Activated CD4-positive, alpha-beta memory T cell treated with anti-CD3 and anti-CD28 coated beads for 36 hours (primary cell): ENCODE measurements at regions not wholly inside any gene's neighbourhood (a gene's known extent, or its start where the extent isn't known, plus 50 kb on each side); places are given as distances from the start of the nearest gene placed in this dataset.

Experiments
- CTCF ChIA-PET: fragments of 350-600 bp; sonication (Branson Sonifier 250); formaldehyde crosslinking; loops from one replicate; lab custom pipeline; 2021; ENCODE audit warnings: antibody characterized with exemption, inconsistent platforms; lab: Charles Lee
- POLR2A ChIA-PET: fragments of 350-600 bp; sonication (Branson Sonifier 250); formaldehyde crosslinking; loops from one replicate; lab custom pipeline; 2021; ENCODE audit warnings: antibody characterized with exemption; lab: Charles Lee
- DNase-seq: peaks from one replicate; pipeline ENCODE4 v3.0.0-alpha.2; 2020
- H3K27ac Mint-ChIP-seq: one replicate; pipeline ENCODE4 v1.8.0; 2021; ENCODE audit warnings: mixed read lengths
- H3K27me3 Mint-ChIP-seq: one replicate; pipeline ENCODE4 v1.8.0; 2021; ENCODE audit warnings: mixed read lengths
- H3K36me3 Mint-ChIP-seq: one replicate; pipeline ENCODE4 v1.8.0; 2021; ENCODE audit warnings: mixed read lengths
- H3K4me1 Mint-ChIP-seq: one replicate; pipeline ENCODE4 v1.8.0; 2021; ENCODE audit warnings: low read depth, mixed read lengths
- H3K4me3 Mint-ChIP-seq: one replicate; pipeline ENCODE4 v1.8.0; 2021; ENCODE audit warnings: mild to moderate bottlenecking, mixed read lengths
- H3K9me3 Mint-ChIP-seq: one replicate; pipeline ENCODE4 v1.8.0; 2021; ENCODE audit warnings: mixed read lengths
- intact Hi-C: fragments of 100-400 bp; cut with micrococcal nuclease; formaldehyde crosslinking; loops from one replicate; pipeline ENCODE4 v1.15.1; 2023

GRCh38 chr11:127304634-127305033 lies 304.1 kb upstream of the KIRREL3 start:
- H3K27me3 Mint-ChIP-seq: no peaks in the 10 kb centered on the region
- H3K36me3 Mint-ChIP-seq: no peaks in the 10 kb centered on the region
- no peak overlapping the region for H3K4me3 Mint-ChIP-seq
- no peak overlapping the region for H3K27ac Mint-ChIP-seq
- intact Hi-C loops: no loop called here
- ChIA-PET POLR2A (no interaction called here), CTCF (no interaction called here)
- H3K9me3 Mint-ChIP-seq: no peaks in the 10 kb centered on the region
- DNase-seq: no peak
- H3K4me1 Mint-ChIP-seq: no peaks in the 10 kb centered on the region

GRCh38 chr11:127288926-127289325 lies 288.4 kb upstream of the KIRREL3 start:
- no peak for DNase-seq
- Mint-ChIP-seq H3K27me3 (no peaks in the 10 kb centered on the region), H3K9me3 (peaks cover 14% of the 10 kb centered on the region), H3K4me3 (no peak overlapping the region), H3K27ac (no peak overlapping the region), H3K36me3 (no peaks in the 10 kb centered on the region), H3K4me1 (no peaks in the 10 kb centered on the region)
- intact Hi-C loops: no loop called here
- POLR2A ChIA-PET: no interaction called here
- CTCF ChIA-PET: no interaction called here

- Mint-ChIP-seq H3K4me3 (no peak overlapping the region), H3K36me3 (no peaks in the 10 kb centered on the region), H3K4me1 (no peaks in the 10 kb centered on the region), H3K27ac (no peak overlapping the region), H3K27me3 (no peaks in the 10 kb centered on the region), H3K9me3 (no peaks in the 10 kb centered on the region)
- intact Hi-C loops: no loop called here
- ChIA-PET CTCF (no interaction called here), POLR2A (no interaction called here)
- DNase-seq: no peak
Measured at GRCh38 chr11:127281534-127281933, 281.0 kb upstream of the KIRREL3 start.

GRCh38 chr11:127275774-127276173 lies 275.2 kb upstream of the KIRREL3 start:
- H3K4me1 Mint-ChIP-seq: no peaks in the 10 kb centered on the region
- no peak overlapping the region for H3K27ac Mint-ChIP-seq
- CTCF ChIA-PET: no interaction called here

GRCh38 chr11:127274328-127274676 lies 273.7 kb upstream of the KIRREL3 start:
- H3K27ac Mint-ChIP-seq: no peak overlapping the region
- no peak for DNase-seq
- H3K4me1 Mint-ChIP-seq: no peaks in the 10 kb centered on the region
- no peak overlapping the region for H3K4me3 Mint-ChIP-seq
- H3K36me3 Mint-ChIP-seq: no peaks in the 10 kb centered on the region
- H3K27me3 Mint-ChIP-seq: no peaks in the 10 kb centered on the region
- H3K9me3 Mint-ChIP-seq: no peaks in the 10 kb centered on the region
- ChIA-PET CTCF (no interaction called here), POLR2A (no interaction called here)
- intact Hi-C loops: no loop called here

More at GRCh38 chr11:127275774-127276173, 275.2 kb upstream of the KIRREL3 start:
- POLR2A ChIA-PET: no interaction called here
- Mint-ChIP-seq H3K36me3 (no peaks in the 10 kb centered on the region), H3K27me3 (no peaks in the 10 kb centered on the region), H3K9me3 (no peaks in the 10 kb centered on the region), H3K4me3 (no peak overlapping the region)
- DNase-seq: no peak
- intact Hi-C loops: no loop called here

GRCh38 chr11:127273593-127274327 lies 273.2 kb upstream of the KIRREL3 start:
- intact Hi-C loops: no loop called here
- Mint-ChIP-seq H3K36me3 (no peaks in the 10 kb centered on the region), H3K4me1 (no peaks in the 10 kb centered on the region), H3K27ac (no peak overlapping the region), H3K27me3 (no peaks in the 10 kb centered on the region), H3K9me3 (no peaks in the 10 kb centered on the region), H3K4me3 (no peak overlapping the region)
- ChIA-PET POLR2A (no interaction called here), CTCF (no interaction called here)
- DNase-seq: no peak

GRCh38 chr11:127270851-127271250 lies 270.3 kb upstream of the KIRREL3 start:
- H3K36me3 Mint-ChIP-seq: no peaks in the 10 kb centered on the region
- H3K27ac Mint-ChIP-seq: no peak overlapping the region
- POLR2A ChIA-PET: no interaction called here
- DNase-seq: no peak
- intact Hi-C loops: no loop called here
- no peak overlapping the region for H3K4me3 Mint-ChIP-seq
- CTCF ChIA-PET: no interaction called here
- no peaks in the 10 kb centered on the region for H3K4me1 Mint-ChIP-seq
- H3K27me3 Mint-ChIP-seq: no peaks in the 10 kb centered on the region
- no peaks in the 10 kb centered on the region for H3K9me3 Mint-ChIP-seq

GRCh38 chr11:127269911-127270310 lies 269.3 kb upstream of the KIRREL3 start:
- H3K4me1 Mint-ChIP-seq: no peaks in the 10 kb centered on the region
- ChIA-PET CTCF (no interaction called here), POLR2A (no interaction called here)
- no peaks in the 10 kb centered on the region for H3K27me3 Mint-ChIP-seq
- H3K36me3 Mint-ChIP-seq: no peaks in the 10 kb centered on the region
- no peak overlapping the region for H3K27ac Mint-ChIP-seq
- intact Hi-C loops: no loop called here
- DNase-seq: no peak
- no peak overlapping the region for H3K4me3 Mint-ChIP-seq
- no peaks in the 10 kb centered on the region for H3K9me3 Mint-ChIP-seq

- ChIA-PET CTCF (no interaction called here), POLR2A (no interaction called here)
- no peaks in the 10 kb centered on the region for H3K36me3 Mint-ChIP-seq
- no peak for DNase-seq
- no peak overlapping the region for H3K27ac Mint-ChIP-seq
- H3K27me3 Mint-ChIP-seq: no peaks in the 10 kb centered on the region
- no peak overlapping the region for H3K4me3 Mint-ChIP-seq
- intact Hi-C loops: no loop called here
- no peaks in the 10 kb centered on the region for H3K4me1 Mint-ChIP-seq
- no peaks in the 10 kb centered on the region for H3K9me3 Mint-ChIP-seq
Measured at GRCh38 chr11:127268932-127269331, 268.4 kb upstream of the KIRREL3 start.

GRCh38 chr11:127268521-127268920 lies 268.0 kb upstream of the KIRREL3 start:
- Mint-ChIP-seq H3K27me3 (no peaks in the 10 kb centered on the region), H3K4me1 (no peaks in the 10 kb centered on the region), H3K36me3 (no peaks in the 10 kb centered on the region), H3K27ac (no peak overlapping the region), H3K4me3 (no peak overlapping the region), H3K9me3 (no peaks in the 10 kb centered on the region)
- no peak for DNase-seq
- intact Hi-C loops: no loop called here
- POLR2A ChIA-PET: no interaction called here
- CTCF ChIA-PET: no interaction called here

- Mint-ChIP-seq H3K4me3 (no peak overlapping the region), H3K4me1 (no peaks in the 10 kb centered on the region), H3K27ac (no peak overlapping the region), H3K36me3 (no peaks in the 10 kb centered on the region), H3K27me3 (no peaks in the 10 kb centered on the region), H3K9me3 (no peaks in the 10 kb centered on the region)
- no peak for DNase-seq
- intact Hi-C loops: no loop called here
- ChIA-PET CTCF (no interaction called here), POLR2A (no interaction called here)
Measured at GRCh38 chr11:127259102-127259501, 258.5 kb upstream of the KIRREL3 start.

- H3K27ac Mint-ChIP-seq: no peak overlapping the region
Measured at GRCh38 chr11:127255209-127255608, 254.6 kb upstream of the KIRREL3 start.

GRCh38 chr11:127252321-127252720 lies 251.8 kb upstream of the KIRREL3 start:
- POLR2A ChIA-PET: no interaction called here

More at GRCh38 chr11:127255209-127255608, 254.6 kb upstream of the KIRREL3 start:
- Mint-ChIP-seq H3K27me3 (no peaks in the 10 kb centered on the region), H3K9me3 (no peaks in the 10 kb centered on the region), H3K4me3 (no peak overlapping the region), H3K4me1 (no peaks in the 10 kb centered on the region), H3K36me3 (no peaks in the 10 kb centered on the region)
- ChIA-PET POLR2A (no interaction called here), CTCF (no interaction called here)
- DNase-seq: no peak
- intact Hi-C loops: no loop called here

More at GRCh38 chr11:127252321-127252720, 251.8 kb upstream of the KIRREL3 start:
- H3K4me1 Mint-ChIP-seq: no peaks in the 10 kb centered on the region
- no peaks in the 10 kb centered on the region for H3K9me3 Mint-ChIP-seq
- H3K4me3 Mint-ChIP-seq: no peak overlapping the region
- no peak for DNase-seq
- no peaks in the 10 kb centered on the region for H3K27me3 Mint-ChIP-seq
- CTCF ChIA-PET: no interaction called here
- H3K36me3 Mint-ChIP-seq: no peaks in the 10 kb centered on the region
- H3K27ac Mint-ChIP-seq: no peak overlapping the region
- intact Hi-C loops: no loop called here
